ENCODE measurements at regions not wholly inside any gene's neighbourhood (a gene's known extent, or its start where the extent isn't known, plus 50 kb on each side); places are given as distances from the start of the nearest gene placed in this dataset.

GRCh38 chr12:46471404-46471803, 98.8 kb upstream of the SLC38A2 start:
- H3K4me1 ChIP-seq (ENCODE audit: control insufficient read depth in 3 of 3, insufficient read depth in 3 of 3, low read length in 3 of 3): peaks cover 15 to 17% (median 17%) of the 10 kb centered on the region in 3 donors
- no peaks in the 10 kb centered on the region for H3K27me3 ChIP-seq (ENCODE audit: control insufficient read depth in 3 of 3, insufficient read depth in 3 of 3, low read length in 3 of 3)
- no peak overlapping the region for H3K9ac ChIP-seq (ENCODE audit: low read depth in 1 of 3, low read length in 3 of 3)
- H3K36me3 ChIP-seq (ENCODE audit: control insufficient read depth in 3 of 3, insufficient read depth in 3 of 3, low read length in 3 of 3): no peaks in the 10 kb centered on the region
- H3K9me3 ChIP-seq (ENCODE audit: control insufficient read depth in 3 of 3, low read length in 3 of 3): no peaks in the 10 kb centered on the region
- no peak overlapping the region for H3K4me3 ChIP-seq (ENCODE audit: low read length in 3 of 3)
- H3K27ac ChIP-seq (ENCODE audit: low read depth, low read length): no peak overlapping the region

GRCh38 chr12:46470975-46471374, 98.4 kb upstream of the SLC38A2 start:
- H3K27ac ChIP-seq (ENCODE audit: low read depth, low read length): no peak overlapping the region
- no peaks in the 10 kb centered on the region for H3K27me3 ChIP-seq (ENCODE audit: control insufficient read depth in 3 of 3, insufficient read depth in 3 of 3, low read length in 3 of 3)
- no peaks in the 10 kb centered on the region for H3K36me3 ChIP-seq (ENCODE audit: control insufficient read depth in 3 of 3, insufficient read depth in 3 of 3, low read length in 3 of 3)
- no peak overlapping the region for H3K9ac ChIP-seq (ENCODE audit: low read depth in 1 of 3, low read length in 3 of 3)
- H3K4me3 ChIP-seq (ENCODE audit: low read length in 3 of 3): no peak overlapping the region
- peaks cover 15 to 21% (median 17%) of the 10 kb centered on the region in 3 donors for H3K4me1 ChIP-seq (ENCODE audit: control insufficient read depth in 3 of 3, insufficient read depth in 3 of 3, low read length in 3 of 3)
- no peaks in the 10 kb centered on the region for H3K9me3 ChIP-seq (ENCODE audit: control insufficient read depth in 3 of 3, low read length in 3 of 3)

GRCh38 chr12:46470036-46470627, 97.6 kb upstream of the SLC38A2 start:
- Histone ChIP-seq H3K36me3 (ENCODE audit: control insufficient read depth in 3 of 3, insufficient read depth in 3 of 3, low read length in 3 of 3) (no peaks in the 10 kb centered on the region), H3K9me3 (ENCODE audit: control insufficient read depth in 3 of 3, low read length in 3 of 3) (no peaks in the 10 kb centered on the region), H3K9ac (ENCODE audit: low read depth in 1 of 3, low read length in 3 of 3) (no peak overlapping the region), H3K27ac (ENCODE audit: low read depth, low read length) (no peak overlapping the region), H3K4me3 (ENCODE audit: low read length in 3 of 3) (no peak overlapping the region), H3K27me3 (ENCODE audit: control insufficient read depth in 3 of 3, insufficient read depth in 3 of 3, low read length in 3 of 3) (no peaks in the 10 kb centered on the region), H3K4me1 (ENCODE audit: control insufficient read depth in 3 of 3, insufficient read depth in 3 of 3, low read length in 3 of 3) (peaks cover 17 to 23% (median 21%) of the 10 kb centered on the region in 3 donors)

- Histone ChIP-seq H3K27ac (ENCODE audit: low read depth, low read length) (no peak overlapping the region), H3K4me1 (ENCODE audit: control insufficient read depth in 3 of 3, insufficient read depth in 3 of 3, low read length in 3 of 3) (peaks cover 18 to 22% (median 19%) of the 10 kb centered on the region in 3 donors), H3K36me3 (ENCODE audit: control insufficient read depth in 3 of 3, insufficient read depth in 3 of 3, low read length in 3 of 3) (no peaks in the 10 kb centered on the region), H3K9ac (ENCODE audit: low read depth in 1 of 3, low read length in 3 of 3) (no peak overlapping the region), H3K4me3 (ENCODE audit: low read length in 3 of 3) (no peak overlapping the region), H3K9me3 (ENCODE audit: control insufficient read depth in 3 of 3, low read length in 3 of 3) (no peaks in the 10 kb centered on the region), H3K27me3 (ENCODE audit: control insufficient read depth in 3 of 3, insufficient read depth in 3 of 3, low read length in 3 of 3) (no peaks in the 10 kb centered on the region)
Measured at GRCh38 chr12:46468813-46469212, 96.2 kb upstream of the SLC38A2 start.

GRCh38 chr12:46468160-46468559, 95.6 kb upstream of the SLC38A2 start:
- no peaks in the 10 kb centered on the region for H3K9me3 ChIP-seq (ENCODE audit: control insufficient read depth in 3 of 3, low read length in 3 of 3)
- peak overlapping the region in 1 of 3 donors; percentile 14 for H3K4me3 ChIP-seq (ENCODE audit: low read length in 3 of 3)
- peak overlapping the region in 1 of 3 donors; percentile 4 for H3K9ac ChIP-seq (ENCODE audit: low read depth in 1 of 3, low read length in 3 of 3)
- no peaks in the 10 kb centered on the region for H3K36me3 ChIP-seq (ENCODE audit: control insufficient read depth in 3 of 3, insufficient read depth in 3 of 3, low read length in 3 of 3)
- H3K27me3 ChIP-seq (ENCODE audit: control insufficient read depth in 3 of 3, insufficient read depth in 3 of 3, low read length in 3 of 3): no peaks in the 10 kb centered on the region
- peak overlapping the region; percentile 72 for H3K27ac ChIP-seq (ENCODE audit: low read depth, low read length)
- peaks cover 14 to 25% (median 17%) of the 10 kb centered on the region in 3 donors for H3K4me1 ChIP-seq (ENCODE audit: control insufficient read depth in 3 of 3, insufficient read depth in 3 of 3, low read length in 3 of 3)

- Histone ChIP-seq H3K27ac (ENCODE audit: low read depth, low read length) (no peak overlapping the region), H3K36me3 (ENCODE audit: control insufficient read depth in 3 of 3, insufficient read depth in 3 of 3, low read length in 3 of 3) (no peaks in the 10 kb centered on the region), H3K4me1 (ENCODE audit: control insufficient read depth in 3 of 3, insufficient read depth in 3 of 3, low read length in 3 of 3) (peaks cover 15 to 42% (median 25%) of the 10 kb centered on the region in 3 donors), H3K27me3 (ENCODE audit: control insufficient read depth in 3 of 3, insufficient read depth in 3 of 3, low read length in 3 of 3) (no peaks in the 10 kb centered on the region), H3K9me3 (ENCODE audit: control insufficient read depth in 3 of 3, low read length in 3 of 3) (no peaks in the 10 kb centered on the region), H3K4me3 (ENCODE audit: low read length in 3 of 3) (no peak overlapping the region), H3K9ac (ENCODE audit: low read depth in 1 of 3, low read length in 3 of 3) (no peak overlapping the region)
Measured at GRCh38 chr12:46465307-46465706, 92.7 kb upstream of the SLC38A2 start.

GRCh38 chr12:46464863-46465262, 92.3 kb upstream of the SLC38A2 start:
- Histone ChIP-seq H3K36me3 (ENCODE audit: control insufficient read depth in 3 of 3, insufficient read depth in 3 of 3, low read length in 3 of 3) (no peaks in the 10 kb centered on the region), H3K27me3 (ENCODE audit: control insufficient read depth in 3 of 3, insufficient read depth in 3 of 3, low read length in 3 of 3) (no peaks in the 10 kb centered on the region), H3K9me3 (ENCODE audit: control insufficient read depth in 3 of 3, low read length in 3 of 3) (no peaks in the 10 kb centered on the region), H3K4me3 (ENCODE audit: low read length in 3 of 3) (no peak overlapping the region), H3K27ac (ENCODE audit: low read depth, low read length) (no peak overlapping the region), H3K9ac (ENCODE audit: low read depth in 1 of 3, low read length in 3 of 3) (no peak overlapping the region), H3K4me1 (ENCODE audit: control insufficient read depth in 3 of 3, insufficient read depth in 3 of 3, low read length in 3 of 3) (peaks cover 15 to 45% (median 25%) of the 10 kb centered on the region in 3 donors)

- Histone ChIP-seq H3K27me3 (ENCODE audit: control insufficient read depth in 3 of 3, insufficient read depth in 3 of 3, low read length in 3 of 3) (no peaks in the 10 kb centered on the region), H3K4me3 (ENCODE audit: low read length in 3 of 3) (no peak overlapping the region), H3K9me3 (ENCODE audit: control insufficient read depth in 3 of 3, low read length in 3 of 3) (no peaks in the 10 kb centered on the region), H3K4me1 (ENCODE audit: control insufficient read depth in 3 of 3, insufficient read depth in 3 of 3, low read length in 3 of 3) (peaks cover 10 to 44% (median 25%) of the 10 kb centered on the region in 3 donors), H3K27ac (ENCODE audit: low read depth, low read length) (no peak overlapping the region), H3K36me3 (ENCODE audit: control insufficient read depth in 3 of 3, insufficient read depth in 3 of 3, low read length in 3 of 3) (no peaks in the 10 kb centered on the region), H3K9ac (ENCODE audit: low read depth in 1 of 3, low read length in 3 of 3) (no peak overlapping the region)
Measured at GRCh38 chr12:46462641-46463355, 90.2 kb upstream of the SLC38A2 start.

GRCh38 chr12:46461907-46462640, 89.5 kb upstream of the SLC38A2 start:
- no peaks in the 10 kb centered on the region for H3K27me3 ChIP-seq (ENCODE audit: control insufficient read depth in 3 of 3, insufficient read depth in 3 of 3, low read length in 3 of 3)
- peak overlapping the region; percentile 37 for H3K27ac ChIP-seq (ENCODE audit: low read depth, low read length)
- no peaks in the 10 kb centered on the region for H3K9me3 ChIP-seq (ENCODE audit: control insufficient read depth in 3 of 3, low read length in 3 of 3)
- peak overlapping the region in 1 of 3 donors; percentile 10 for H3K4me3 ChIP-seq (ENCODE audit: low read length in 3 of 3)
- H3K9ac ChIP-seq (ENCODE audit: low read depth in 1 of 3, low read length in 3 of 3): no peak overlapping the region
- no peaks in the 10 kb centered on the region for H3K36me3 ChIP-seq (ENCODE audit: control insufficient read depth in 3 of 3, insufficient read depth in 3 of 3, low read length in 3 of 3)
- peaks cover 10 to 41% (median 25%) of the 10 kb centered on the region in 3 donors for H3K4me1 ChIP-seq (ENCODE audit: control insufficient read depth in 3 of 3, insufficient read depth in 3 of 3, low read length in 3 of 3)

- Histone ChIP-seq H3K9me3 (ENCODE audit: control insufficient read depth in 3 of 3, low read length in 3 of 3) (no peaks in the 10 kb centered on the region), H3K27ac (ENCODE audit: low read depth, low read length) (peak overlapping the region; percentile 37), H3K4me1 (ENCODE audit: control insufficient read depth in 3 of 3, insufficient read depth in 3 of 3, low read length in 3 of 3) (peaks cover 10 to 41% (median 25%) of the 10 kb centered on the region in 3 donors), H3K36me3 (ENCODE audit: control insufficient read depth in 3 of 3, insufficient read depth in 3 of 3, low read length in 3 of 3) (no peaks in the 10 kb centered on the region), H3K9ac (ENCODE audit: low read depth in 1 of 3, low read length in 3 of 3) (no peak overlapping the region), H3K27me3 (ENCODE audit: control insufficient read depth in 3 of 3, insufficient read depth in 3 of 3, low read length in 3 of 3) (no peaks in the 10 kb centered on the region), H3K4me3 (ENCODE audit: low read length in 3 of 3) (no peak overlapping the region)
Measured at GRCh38 chr12:46461459-46461858, 88.9 kb upstream of the SLC38A2 start.
